ENCODE measurements at regions not wholly inside any gene's neighbourhood (a gene's known extent, or its start where the extent isn't known, plus 50 kb on each side); places are given as distances from the start of the nearest gene placed in this dataset.

DNA sequence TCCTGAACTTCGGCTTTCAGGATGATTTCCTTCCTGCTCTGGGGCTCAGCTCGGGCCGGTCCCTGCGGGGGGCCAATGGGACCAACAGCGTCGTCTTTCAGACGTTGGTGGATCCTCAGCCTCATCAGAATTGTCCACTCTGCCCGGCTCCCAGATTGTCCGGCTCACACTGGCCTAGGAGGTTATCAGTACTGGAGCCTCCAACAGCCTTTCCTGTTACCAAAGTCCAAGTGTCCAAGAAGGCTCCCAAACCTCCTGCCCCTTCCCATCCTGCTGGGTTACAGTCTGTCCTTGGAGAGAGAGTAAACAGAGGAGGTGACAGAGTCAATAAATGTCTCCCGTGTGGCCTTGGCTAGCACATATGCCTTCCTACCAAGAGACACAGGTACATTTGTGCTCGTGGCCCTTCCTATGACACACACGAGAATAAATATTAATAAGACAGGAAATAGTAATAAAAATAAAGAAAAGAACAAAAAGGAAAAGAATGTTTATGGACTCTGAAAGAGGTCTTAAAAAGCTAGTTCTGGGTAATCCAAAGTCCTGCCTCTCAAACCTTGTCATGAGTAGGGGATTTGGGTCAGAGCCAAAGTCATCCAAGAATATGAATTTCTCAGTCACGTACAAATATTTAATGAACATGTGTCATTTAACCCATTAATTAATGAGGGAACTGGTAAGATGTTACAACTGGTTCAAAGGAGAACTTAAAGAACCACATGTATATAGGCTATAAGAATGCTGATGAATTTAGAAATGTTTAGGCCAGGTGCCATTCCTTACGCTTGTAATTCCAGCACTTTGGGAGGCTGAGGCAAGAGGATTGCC, 80.8 kb upstream of the SLC2A1 start:
- no peak for ATAC-seq
- H3K4me1 ChIP-seq (ENCODE audit: control insufficient read depth in 1 of 2, insufficient read depth in 2 of 2, low read length in 2 of 2): peaks cover 0 to 1% of the 10 kb centered on the region in 2 experiments; a peak in 1 of 4 replicates

More for the DNA sequence above, 80.8 kb upstream of the SLC2A1 start:
- Histone ChIP-seq H3K9me2 (ENCODE audit: insufficient read depth) (no peaks in the 10 kb centered on the region), H3K27ac (ENCODE audit: low read depth, low read length) (no peak overlapping the region), H4K20me1 (ENCODE audit: insufficient read depth) (no peaks in the 10 kb centered on the region), H3K4me2 (ENCODE audit: low read length) (no peak overlapping the region), H2AFZ (ENCODE audit: low read depth, low read length, poor library complexity, severe bottlenecking) (no peak overlapping the region), H3K9ac (ENCODE audit: low read length) (no peak overlapping the region), H3K27me3 (ENCODE audit: insufficient read depth, low read length) (no peaks in the 10 kb centered on the region), H3K79me2 (ENCODE audit: insufficient read depth, low read length) (no peaks in the 10 kb centered on the region), H3K9me3 (ENCODE audit: control insufficient read depth in 1 of 2, insufficient read depth in 1 of 2, low read depth in 1 of 2, low read length in 2 of 2) (no peaks in the 10 kb centered on the region), H3K4me3 (replicated peaks in 1 of 2; ENCODE audit: low read depth in 1 of 2, low read length in 2 of 2) (no peak overlapping the region), H3K36me3 (ENCODE audit: control insufficient read depth in 1 of 2, insufficient read depth in 2 of 2, low read length in 2 of 2) (no peaks in the 10 kb centered on the region)
- DNase-seq (ENCODE audit: low read depth, low spot score): no peak
- TF ChIP-seq RAD21 (IDR thresholded peaks at IDR 0.05; ENCODE audit: low read depth) (no peak), SIN3A (IDR thresholded peaks at IDR 0.05; ENCODE audit: low read depth) (no peak), EZH2phosphoT487 (IDR thresholded peaks at IDR 0.05; ENCODE audit: borderline replicate concordance) (no peak), ZNF274 (IDR thresholded peaks at IDR 0.05; ENCODE audit: low read depth, low read length) (no peak), FOSL1 (IDR thresholded peaks at IDR 0.05; ENCODE audit: low read depth) (no peak), JUND (IDR thresholded peaks at IDR 0.05) (no peak), POLR2A (IDR thresholded peaks at IDR 0.05; ENCODE audit: borderline replicate concordance, extremely low read depth, insufficient read depth, insufficient read length) (no peak)
- TF ChIP-seq, protein P1, sequence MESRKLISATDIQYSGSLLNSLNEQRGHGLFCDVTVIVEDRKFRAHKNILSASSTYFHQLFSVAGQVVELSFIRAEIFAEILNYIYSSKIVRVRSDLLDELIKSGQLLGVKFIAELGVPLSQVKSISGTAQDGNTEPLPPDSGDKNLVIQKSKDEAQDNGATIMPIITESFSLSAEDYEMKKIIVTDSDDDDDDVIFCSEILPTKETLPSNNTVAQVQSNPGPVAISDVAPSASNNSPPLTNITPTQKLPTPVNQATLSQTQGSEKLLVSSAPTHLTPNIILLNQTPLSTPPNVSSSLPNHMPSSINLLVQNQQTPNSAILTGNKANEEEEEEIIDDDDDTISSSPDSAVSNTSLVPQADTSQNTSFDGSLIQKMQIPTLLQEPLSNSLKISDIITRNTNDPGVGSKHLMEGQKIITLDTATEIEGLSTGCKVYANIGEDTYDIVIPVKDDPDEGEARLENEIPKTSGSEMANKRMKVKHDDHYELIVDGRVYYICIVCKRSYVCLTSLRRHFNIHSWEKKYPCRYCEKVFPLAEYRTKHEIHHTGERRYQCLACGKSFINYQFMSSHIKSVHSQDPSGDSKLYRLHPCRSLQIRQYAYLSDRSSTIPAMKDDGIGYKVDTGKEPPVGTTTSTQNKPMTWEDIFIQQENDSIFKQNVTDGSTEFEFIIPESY (IDR thresholded peaks at IDR 0.05; ENCODE audit: extremely low read depth, insufficient replicate concordance, low read length): no peak
- TF ChIP-seq, protein P2, sequence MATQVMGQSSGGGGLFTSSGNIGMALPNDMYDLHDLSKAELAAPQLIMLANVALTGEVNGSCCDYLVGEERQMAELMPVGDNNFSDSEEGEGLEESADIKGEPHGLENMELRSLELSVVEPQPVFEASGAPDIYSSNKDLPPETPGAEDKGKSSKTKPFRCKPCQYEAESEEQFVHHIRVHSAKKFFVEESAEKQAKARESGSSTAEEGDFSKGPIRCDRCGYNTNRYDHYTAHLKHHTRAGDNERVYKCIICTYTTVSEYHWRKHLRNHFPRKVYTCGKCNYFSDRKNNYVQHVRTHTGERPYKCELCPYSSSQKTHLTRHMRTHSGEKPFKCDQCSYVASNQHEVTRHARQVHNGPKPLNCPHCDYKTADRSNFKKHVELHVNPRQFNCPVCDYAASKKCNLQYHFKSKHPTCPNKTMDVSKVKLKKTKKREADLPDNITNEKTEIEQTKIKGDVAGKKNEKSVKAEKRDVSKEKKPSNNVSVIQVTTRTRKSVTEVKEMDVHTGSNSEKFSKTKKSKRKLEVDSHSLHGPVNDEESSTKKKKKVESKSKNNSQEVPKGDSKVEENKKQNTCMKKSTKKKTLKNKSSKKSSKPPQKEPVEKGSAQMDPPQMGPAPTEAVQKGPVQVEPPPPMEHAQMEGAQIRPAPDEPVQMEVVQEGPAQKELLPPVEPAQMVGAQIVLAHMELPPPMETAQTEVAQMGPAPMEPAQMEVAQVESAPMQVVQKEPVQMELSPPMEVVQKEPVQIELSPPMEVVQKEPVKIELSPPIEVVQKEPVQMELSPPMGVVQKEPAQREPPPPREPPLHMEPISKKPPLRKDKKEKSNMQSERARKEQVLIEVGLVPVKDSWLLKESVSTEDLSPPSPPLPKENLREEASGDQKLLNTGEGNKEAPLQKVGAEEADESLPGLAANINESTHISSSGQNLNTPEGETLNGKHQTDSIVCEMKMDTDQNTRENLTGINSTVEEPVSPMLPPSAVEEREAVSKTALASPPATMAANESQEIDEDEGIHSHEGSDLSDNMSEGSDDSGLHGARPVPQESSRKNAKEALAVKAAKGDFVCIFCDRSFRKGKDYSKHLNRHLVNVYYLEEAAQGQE (IDR thresholded peaks at IDR 0.05; ENCODE audit: low read depth): no peak
- intact Hi-C loops (cut with micrococcal nuclease): no loop called here
- CTCF ChIA-PET: no interaction called here
- RAD21 ChIA-PET (ENCODE audit: low non-redundant PET in 1 of 2, low total read pairs in 2 of 2, uncharacterized antibody in 2 of 2, unreplicated experiment in 2 of 2): no interaction called here
- BruUV-seq (replicated peaks): no TSS peak
- POLR2A ChIA-PET: no interaction called here

Data from HCT116 (cell line).